K562 (cell line): ENCODE measurements at regions not wholly inside any gene's neighbourhood (a gene's known extent, or its start where the extent isn't known, plus 50 kb on each side); places are given as distances from the start of the nearest gene placed in this dataset.

ENCODE experiments used
- ATF7 ChIP-seq: fragments of 450-650 bp; IDR thresholded peaks from 2 replicates; pipeline ENCODE4 v1.7.1; 2014; ENCODE audit warnings: mild to moderate bottlenecking, moderate library complexity
- CBFB ChIP-seq: sonication (generic); formaldehyde crosslinking; IDR thresholded peaks from 2 replicates; pipeline ENCODE4 v1.4.0; 2020; ENCODE audit warnings: mild to moderate bottlenecking, missing genetic modification reagents
- CBX1 ChIP-seq: sonication (generic); IDR thresholded peaks from 2 replicates; pipeline ENCODE4 v1.6.1; 2016; ENCODE audit warnings: antibody characterized with exemption, low read depth, mild to moderate bottlenecking
- CTCF ChIP-seq, 3 experiments: IDR thresholded peaks in 2 of 3; conservative IDR thresholded peaks in 1 of 3; 2 replicates each; pipeline ENCODE4 v1.5.1; 2011 to 2012; ENCODE audit warnings: low read length in 3 of 3, mild to moderate bottlenecking in 3 of 3, control low read depth in 2 of 3, improper control_type of control experiment in 1 of 3, inconsistent platforms in 1 of 3, low read depth in 1 of 3, mixed read lengths in 1 of 3, moderate library complexity in 1 of 3; ENCODE audit not compliant: insufficient read depth in 2 of 3
- FOXJ2 ChIP-seq: fragments of 200-800 bp; sonication (Bioruptor generic); IDR thresholded peaks from 2 replicates; pipeline ENCODE4 v1.6.1; 2016; ENCODE audit warnings: missing genetic modification characterization, missing compliant biosample characterization
- FOXM1 ChIP-seq, 2 experiments: fragments of 450-650 bp in 1 of 2; sonication (generic) in 1 of 2; formaldehyde crosslinking in 1 of 2; IDR thresholded peaks; 2 replicates each; pipeline versions ENCODE4 v1.6.1 to v1.9.0; 2017 to 2022; ENCODE audit warnings: low read depth in 2 of 2, mild to moderate bottlenecking in 2 of 2, missing genetic modification reagents in 1 of 2, moderate library complexity in 1 of 2
- GTF2E2 ChIP-seq: fragments of 200-800 bp; sonication (Bioruptor generic); IDR thresholded peaks from 2 replicates; pipeline ENCODE4 v1.6.1; 2016; ENCODE audit warnings: missing genetic modification characterization, missing compliant biosample characterization
- MLLT1 ChIP-seq, 2 experiments: fragments of 450-650 bp; IDR thresholded peaks; 2 replicates each; pipeline ENCODE4 v1.6.1; 2016
- NCOA6 ChIP-seq: fragments of 450-650 bp; IDR thresholded peaks from 2 replicates; pipeline ENCODE4 v1.6.1; 2017; ENCODE audit warnings: mild to moderate bottlenecking
- RBM25 ChIP-seq: fragments of 200-400 bp; formaldehyde crosslinking; IDR thresholded peaks from 2 replicates; pipeline ENCODE4 v1.6.1; 2018; ENCODE audit warnings: low read length, low read depth, moderate library complexity; ENCODE audit not compliant: severe bottlenecking
- SAP30 ChIP-seq: fragments of 200-600 bp; sonication (generic); IDR thresholded peaks from 2 replicates; pipeline ENCODE4 v1.6.1; 2012; ENCODE audit warnings: borderline replicate concordance, low read depth, mild to moderate bottlenecking, moderate library complexity, low read length, control low read depth, inconsistent platforms; ENCODE audit not compliant: insufficient read depth, poor library complexity, severe bottlenecking
- SRSF7 ChIP-seq: fragments of 200-400 bp; formaldehyde crosslinking; optimal IDR thresholded peaks from 2 replicates; pipeline ENCODE3; 2017; ENCODE audit warnings: mild to moderate bottlenecking, low read depth, low read length
- ZBTB7A ChIP-seq: IDR thresholded peaks from 2 replicates; pipeline ENCODE4 v1.6.1; 2011; ENCODE audit warnings: low read depth, mild to moderate bottlenecking, low read length, moderate library complexity, borderline replicate concordance; ENCODE audit not compliant: control insufficient read depth
- ZBTB8A ChIP-seq: fragments of 450-650 bp; IDR thresholded peaks from 2 replicates; pipeline ENCODE4 v1.6.1; 2018; ENCODE audit warnings: mild to moderate bottlenecking, moderate library complexity; ENCODE audit not compliant: partially characterized antibody
- ZNF134 ChIP-seq: fragments of 250-450 bp; sonication (Bioruptor Pico); conservative IDR thresholded peaks from 2 replicates; pipeline ENCODE4 v1.4.0; 2020
- ZNF57 ChIP-seq: fragments of 450-650 bp; formaldehyde crosslinking; IDR thresholded peaks from 2 replicates; pipeline ENCODE4 v1.4.0; 2020; ENCODE audit warnings: mild to moderate bottlenecking, moderate library complexity
- TF ChIP-seq, protein P1 (sequence below): fragments of 250-450 bp; sonication (Bioruptor Pico); IDR thresholded peaks from 2 replicates; pipeline ENCODE4 v1.8.0; 2022; ENCODE audit warnings: inconsistent platforms, mild to moderate bottlenecking, moderate library complexity, borderline replicate concordance
- TF ChIP-seq, protein P2 (sequence below): IDR thresholded peaks from 2 replicates; pipeline ENCODE4 v1.6.1; 2011; ENCODE audit not compliant: insufficient read length; ENCODE audit errors: extremely low read depth
- TF ChIP-seq, protein P3 (sequence below): fragments of 150-350 bp; conservative IDR thresholded peaks from 2 replicates; pipeline ENCODE4 v1.6.1; 2014; ENCODE audit warnings: low read length

GRCh38 chr6:14476793-14477531, 359.4 kb downstream of the CD83 start (continued):
- TF ChIP-seq, protein P1, sequence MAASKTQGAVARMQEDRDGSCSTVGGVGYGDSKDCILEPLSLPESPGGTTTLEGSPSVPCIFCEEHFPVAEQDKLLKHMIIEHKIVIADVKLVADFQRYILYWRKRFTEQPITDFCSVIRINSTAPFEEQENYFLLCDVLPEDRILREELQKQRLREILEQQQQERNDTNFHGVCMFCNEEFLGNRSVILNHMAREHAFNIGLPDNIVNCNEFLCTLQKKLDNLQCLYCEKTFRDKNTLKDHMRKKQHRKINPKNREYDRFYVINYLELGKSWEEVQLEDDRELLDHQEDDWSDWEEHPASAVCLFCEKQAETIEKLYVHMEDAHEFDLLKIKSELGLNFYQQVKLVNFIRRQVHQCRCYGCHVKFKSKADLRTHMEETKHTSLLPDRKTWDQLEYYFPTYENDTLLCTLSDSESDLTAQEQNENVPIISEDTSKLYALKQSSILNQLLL (CRISPR knock-in tag), result no peak
- TF ChIP-seq, protein P2, sequence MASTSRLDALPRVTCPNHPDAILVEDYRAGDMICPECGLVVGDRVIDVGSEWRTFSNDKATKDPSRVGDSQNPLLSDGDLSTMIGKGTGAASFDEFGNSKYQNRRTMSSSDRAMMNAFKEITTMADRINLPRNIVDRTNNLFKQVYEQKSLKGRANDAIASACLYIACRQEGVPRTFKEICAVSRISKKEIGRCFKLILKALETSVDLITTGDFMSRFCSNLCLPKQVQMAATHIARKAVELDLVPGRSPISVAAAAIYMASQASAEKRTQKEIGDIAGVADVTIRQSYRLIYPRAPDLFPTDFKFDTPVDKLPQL, result no peak
- TF ChIP-seq SAP30 (no peak), FOXM1 (IDR thresholded peaks at IDR 0.05; ENCODE audit: low read depth) (peak; percentile 81), FOXM1 (CRISPR knock-in tag; IDR thresholded peaks at IDR 0.05; ENCODE audit: low read depth) (no peak), CBFB (no peak), RBM25 (no peak), ZBTB8A (no peak), ZNF57 (CRISPR knock-in tag) (no peak), FOXJ2 (tag) (no peak; the same call in 1 of the 2 replicates), CTCF (IDR thresholded peaks at IDR 0.05 in 2 of 3, conservative IDR thresholded peaks at IDR 0.05 in 1 of 3; ENCODE audit: insufficient read depth in 2 of 3, low read depth in 1 of 3, low read length in 3 of 3) (peak in 1 of 3 experiments; percentile 6; a peak in 1 of 6 replicates), CBX1 (no peak; the same call in 1 of the 2 replicates), NCOA6 (no peak), GTF2E2 (no peak), MLLT1 (IDR thresholded peaks at IDR 0.05) (peak; percentile 31 to 76; a peak in 3 of 4 replicates), ZNF134 (CRISPR knock-in tag) (no peak), SRSF7 (no peak), ZBTB7A (no peak), ATF7 (peak; percentile 84)
- TF ChIP-seq, protein P3, sequence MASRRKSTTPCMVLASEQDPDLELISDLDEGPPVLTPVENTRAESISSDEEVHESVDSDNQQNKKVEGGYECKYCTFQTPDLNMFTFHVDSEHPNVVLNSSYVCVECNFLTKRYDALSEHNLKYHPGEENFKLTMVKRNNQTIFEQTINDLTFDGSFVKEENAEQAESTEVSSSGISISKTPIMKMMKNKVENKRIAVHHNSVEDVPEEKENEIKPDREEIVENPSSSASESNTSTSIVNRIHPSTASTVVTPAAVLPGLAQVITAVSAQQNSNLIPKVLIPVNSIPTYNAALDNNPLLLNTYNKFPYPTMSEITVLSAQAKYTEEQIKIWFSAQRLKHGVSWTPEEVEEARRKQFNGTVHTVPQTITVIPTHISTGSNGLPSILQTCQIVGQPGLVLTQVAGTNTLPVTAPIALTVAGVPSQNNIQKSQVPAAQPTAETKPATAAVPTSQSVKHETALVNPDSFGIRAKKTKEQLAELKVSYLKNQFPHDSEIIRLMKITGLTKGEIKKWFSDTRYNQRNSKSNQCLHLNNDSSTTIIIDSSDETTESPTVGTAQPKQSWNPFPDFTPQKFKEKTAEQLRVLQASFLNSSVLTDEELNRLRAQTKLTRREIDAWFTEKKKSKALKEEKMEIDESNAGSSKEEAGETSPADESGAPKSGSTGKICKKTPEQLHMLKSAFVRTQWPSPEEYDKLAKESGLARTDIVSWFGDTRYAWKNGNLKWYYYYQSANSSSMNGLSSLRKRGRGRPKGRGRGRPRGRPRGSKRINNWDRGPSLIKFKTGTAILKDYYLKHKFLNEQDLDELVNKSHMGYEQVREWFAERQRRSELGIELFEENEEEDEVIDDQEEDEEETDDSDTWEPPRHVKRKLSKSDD, result no peak; the same call in 1 of the 2 replicates
